HepG2 (cell line): ENCODE measurements at regions not wholly inside any gene's neighbourhood (a gene's known extent, or its start where the extent isn't known, plus 50 kb on each side); places are given as distances from the start of the nearest gene placed in this dataset.

Experiments
- ATAC-seq: fragments of 200-7000 bp; cut with Tn5 transposase; 3 replicates; pipeline ENCODE4 v1.9.1; 2020; ENCODE audit warnings: mild to moderate bottlenecking, moderate library complexity
- BruUV-seq: library from RNA; stranded (reverse); fragments of 400-500 nt; replicated peaks from 2 replicates; lab custom pipeline; 2021; lab: Mats Ljungman, UMichigan
- CTCF ChIA-PET: fragments of 300-600 bp; formaldehyde crosslinking; extraction: SDS; loops from one replicate; lab custom pipeline; 2021; ENCODE audit warnings: low total read pairs, inconsistent platforms, low intra/inter-chr PET ratio; lab: Yijun Ruan, JAX
- POLR2A ChIA-PET: fragments of 350-600 bp; sonication (Branson Sonifier 250); formaldehyde crosslinking; loops from one replicate; lab custom pipeline; 2020; ENCODE audit warnings: antibody characterized with exemption, inconsistent platforms; lab: Yijun Ruan, JAX
- DNase-seq: peaks from one replicate; pipeline ENCODE4 v3.0.0-alpha.2; 2015; ENCODE audit warnings: low spot score
- FAIRE-seq: peaks from 3 replicates; lab custom pipeline; 2011; peaks lifted over from hg19 to GRCh38; lab: Jason Lieb, UNC
- H2AFZ ChIP-seq: one replicate; pipeline ENCODE4 v1.6.1; 2011; ENCODE audit warnings: low read length, inconsistent platforms
- H3K27ac ChIP-seq: fragments of 300-600 bp; 3 replicates; pipeline ENCODE4 v1.8.0; 2011; ENCODE audit warnings: mixed run types, mild to moderate bottlenecking, mixed read lengths, low read length, inconsistent platforms; ENCODE audit not compliant: insufficient read depth; ENCODE audit errors: extremely low read length
- H3K27me3 ChIP-seq, 2 experiments: fragments of 200-600 bp in 1 of 2; 2 replicates in 1 of 2; 3 replicates in 1 of 2; pipeline versions ENCODE4 v1.6.0 to v1.8.0; 2011; ENCODE audit warnings: low read length in 2 of 2, mild to moderate bottlenecking in 2 of 2, moderate library complexity in 2 of 2, inconsistent platforms in 1 of 2; ENCODE audit not compliant: insufficient read depth in 2 of 2, control insufficient read depth in 1 of 2
- H3K36me3 ChIP-seq, 2 experiments: fragments of 200-600 bp in 1 of 2; replicated peaks in 1 of 2; 2 replicates in 1 of 2; 3 replicates in 1 of 2; pipeline versions ENCODE4 v1.5.1 to v1.8.0; 2011; ENCODE audit warnings: low read length in 2 of 2, inconsistent platforms in 1 of 2; ENCODE audit not compliant: insufficient read depth in 2 of 2, control insufficient read depth in 1 of 2
- H3K4me1 ChIP-seq: 2 replicates; pipeline ENCODE4 v1.5.1; 2012; ENCODE audit warnings: low read length, inconsistent platforms; ENCODE audit not compliant: insufficient read depth
- H3K4me2 ChIP-seq: 2 replicates; pipeline ENCODE4 v1.6.0; 2011; ENCODE audit warnings: low read depth, low read length, inconsistent platforms
- H3K4me3 ChIP-seq, 3 experiments: fragments of 200-600 bp in 1 of 3; sonication (generic), shearing (Covaris generic) in 1 of 3; replicated peaks in 1 of 3; 2 replicates each; pipeline ENCODE4 v1.5.1; 2011 to 2016; ENCODE audit warnings: low read length in 3 of 3, inconsistent platforms in 2 of 3, low read depth in 2 of 3, mild to moderate bottlenecking in 2 of 3, control low read depth in 1 of 3, mixed read lengths in 1 of 3; ENCODE audit not compliant: insufficient read depth in 1 of 3
- H3K79me2 ChIP-seq: one replicate; pipeline ENCODE4 v1.6.1; 2011; ENCODE audit warnings: low read length, inconsistent platforms; ENCODE audit not compliant: insufficient read depth
- H3K9ac ChIP-seq: 2 replicates; pipeline ENCODE4 v1.6.0; 2011; ENCODE audit warnings: mild to moderate bottlenecking, low read depth, low read length, inconsistent platforms; ENCODE audit not compliant: insufficient read depth
- H3K9me3 ChIP-seq: 2 replicates; pipeline ENCODE4 v1.5.1; 2012; ENCODE audit warnings: mild to moderate bottlenecking, low read length
- H4K20me1 ChIP-seq: 2 replicates; pipeline ENCODE4 v1.6.0; 2011; ENCODE audit warnings: inconsistent platforms, mild to moderate bottlenecking, low read length, moderate library complexity; ENCODE audit not compliant: insufficient read depth
- ATRX ChIP-seq: sonication (generic); formaldehyde crosslinking; IDR thresholded peaks from 2 replicates; pipeline ENCODE4 v1.4.0; 2020; ENCODE audit warnings: missing genetic modification reagents, borderline replicate concordance
- KDM2A ChIP-seq: sonication (generic); formaldehyde crosslinking; IDR thresholded peaks from 2 replicates; pipeline ENCODE4 v1.4.0; 2020; ENCODE audit warnings: low read depth, missing genetic modification reagents, borderline replicate concordance
- PREB ChIP-seq: sonication (generic); formaldehyde crosslinking; IDR thresholded peaks from 2 replicates; pipeline ENCODE4 v1.4.0; 2020; ENCODE audit warnings: missing genetic modification reagents
- SYNCRIP ChIP-seq: fragments of 200-400 bp; formaldehyde crosslinking; IDR thresholded peaks from 2 replicates; pipeline ENCODE4 v1.6.1; 2018; ENCODE audit warnings: mild to moderate bottlenecking, low read depth, low read length; ENCODE audit not compliant: insufficient read depth
- THAP8 ChIP-seq: sonication (generic); formaldehyde crosslinking; IDR thresholded peaks from 2 replicates; pipeline ENCODE4 v1.5.1; 2020; ENCODE audit warnings: missing genetic modification reagents, mild to moderate bottlenecking, borderline replicate concordance
- ZNF143 ChIP-seq: sonication (generic); formaldehyde crosslinking; IDR thresholded peaks from 2 replicates; pipeline ENCODE4 v1.4.0; 2020; ENCODE audit warnings: missing genetic modification reagents
- ZNF446 ChIP-seq: sonication (generic); formaldehyde crosslinking; IDR thresholded peaks from 2 replicates; pipeline ENCODE4 v1.5.0; 2020; ENCODE audit warnings: mild to moderate bottlenecking, missing genetic modification reagents
- WGBS: methylation state at CpG from one replicate; pipeline ENCODE4 v1.1.6; 2017; ENCODE audit warnings: low lambda C conversion rate; 5-methylcytosine and 5-hydroxymethylcytosine counted together
- in situ Hi-C: cut with HindIII; loops from 2 replicates; pipeline ENCODE4 v1.10.0; 2017; ENCODE audit warnings: low pct_unique_long_range_greater_than_20kb; ENCODE audit not compliant: extremely low pct_ligation_motif_present
- intact Hi-C: fragments of 100-400 bp; cut with micrococcal nuclease; formaldehyde crosslinking; loops from one replicate; pipeline ENCODE4 v1.10.0; 2022; ENCODE audit not compliant: unreplicated experiment

GRCh38 chr5:174295702-174296436, 250.4 kb downstream of the NSG2 start:
- CTCF ChIA-PET, result no interaction called here
- H4K20me1 ChIP-seq, result no peaks in the 10 kb centered on the region
- no peak for TF ChIP-seq THAP8
- TF ChIP-seq SYNCRIP, result no peak
- no peak for TF ChIP-seq ATRX (CRISPR knock-in tag)
- no peak for TF ChIP-seq ZNF143
- no peak for TF ChIP-seq KDM2A (CRISPR knock-in tag)
- TF ChIP-seq ZNF446 (CRISPR knock-in tag), result no peak
- TF ChIP-seq PREB, result no peak
- TF ChIP-seq, all 625 proteins: peak for 0
- in situ Hi-C loops, result no loop called here
- ATAC-seq (no peak), DNase-seq (no peak), FAIRE-seq (no peak)
- Histone ChIP-seq H3K4me2 (no peak overlapping the region), H3K36me3 (no peaks in the 10 kb centered on the region), H3K9me3 (no peaks in the 10 kb centered on the region), H3K4me3 (no peak overlapping the region), H3K9ac (no peak overlapping the region), H3K27me3 (no peaks in the 10 kb centered on the region), H3K4me1 (no peaks in the 10 kb centered on the region), H2AFZ (no peak overlapping the region), H3K79me2 (no peaks in the 10 kb centered on the region), H3K27ac (no peak overlapping the region)
- intact Hi-C loops, result no loop called here
- WGBS, result 20% methylated on average over 8 of the region's 8 CpGs
- POLR2A ChIA-PET, result no interaction called here
- no TSS peak for BruUV-seq
